GM12874 (cell line): ENCODE measurements at regions not wholly inside any gene's neighbourhood (a gene's known extent, or its start where the extent isn't known, plus 50 kb on each side); places are given as distances from the start of the nearest gene placed in this dataset.

Source experiments
- CTCF ChIP-seq: IDR thresholded peaks from 2 replicates; pipeline ENCODE4 v1.5.1; 2011; ENCODE audit warnings: low read depth, mild to moderate bottlenecking, control low read depth, low read length, moderate library complexity; ENCODE audit not compliant: insufficient read depth

DNA sequence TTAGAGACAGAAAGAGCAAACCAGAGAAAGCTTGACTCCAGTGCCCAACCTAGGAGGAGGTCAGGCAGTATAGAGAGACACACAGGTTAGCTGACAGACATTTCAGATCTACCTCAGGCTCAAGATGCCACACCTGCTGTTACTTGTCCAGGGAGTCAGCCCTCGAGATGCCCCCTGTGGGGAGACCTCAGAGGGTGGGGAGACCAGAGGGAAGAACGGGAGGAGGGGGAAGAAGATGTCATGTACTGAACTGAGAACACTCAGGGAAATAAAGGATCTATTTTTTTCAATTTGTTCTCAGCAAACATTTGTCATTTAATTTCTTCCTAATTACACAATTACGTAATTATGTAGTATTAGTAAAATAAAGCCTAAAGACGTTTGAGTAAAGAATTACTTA lies 196.3 kb upstream of the CADM1 start:
- TF ChIP-seq CTCF: no peak

DNA sequence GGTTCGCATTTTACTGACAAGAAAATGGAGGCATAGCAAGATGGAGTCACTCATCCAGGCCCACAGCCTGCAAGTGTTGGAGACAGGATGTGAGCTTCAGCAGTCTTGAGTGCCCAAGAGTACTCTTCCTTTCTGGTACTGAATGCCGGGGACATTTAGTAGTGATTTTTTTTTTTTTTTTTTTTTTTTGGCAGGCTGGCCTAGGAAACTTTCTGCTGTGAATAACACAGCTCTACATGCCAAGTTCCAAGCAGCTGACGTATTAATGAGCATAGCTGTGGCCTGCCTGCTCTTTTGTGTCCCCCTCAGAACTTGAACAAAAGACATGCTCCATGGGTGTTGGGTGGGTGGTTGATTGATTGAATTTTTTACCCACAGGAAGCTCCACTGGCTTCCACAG lies 195.5 kb upstream of the CADM1 start:
- no peak for TF ChIP-seq CTCF

DNA sequence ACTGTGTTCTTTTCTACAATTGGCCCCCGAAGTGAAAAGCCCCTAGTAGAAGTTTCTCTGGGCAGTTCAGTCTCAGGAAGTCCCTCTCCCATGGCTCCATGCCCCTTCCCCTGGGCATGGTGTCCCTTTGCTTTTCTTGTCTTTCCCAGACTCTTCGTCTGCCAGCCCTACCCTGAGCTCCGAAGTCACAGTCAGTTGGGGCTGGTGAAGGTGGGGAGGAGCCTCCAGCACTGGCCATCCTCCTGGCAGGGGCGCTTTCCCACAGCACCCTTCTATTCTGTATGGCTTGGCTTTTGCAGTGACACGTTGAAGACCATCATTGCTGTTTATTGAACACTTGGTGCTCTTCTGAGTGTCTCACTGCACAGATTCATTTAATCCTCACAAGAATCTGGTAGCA lies 195.1 kb upstream of the CADM1 start:
- no peak for TF ChIP-seq CTCF

DNA sequence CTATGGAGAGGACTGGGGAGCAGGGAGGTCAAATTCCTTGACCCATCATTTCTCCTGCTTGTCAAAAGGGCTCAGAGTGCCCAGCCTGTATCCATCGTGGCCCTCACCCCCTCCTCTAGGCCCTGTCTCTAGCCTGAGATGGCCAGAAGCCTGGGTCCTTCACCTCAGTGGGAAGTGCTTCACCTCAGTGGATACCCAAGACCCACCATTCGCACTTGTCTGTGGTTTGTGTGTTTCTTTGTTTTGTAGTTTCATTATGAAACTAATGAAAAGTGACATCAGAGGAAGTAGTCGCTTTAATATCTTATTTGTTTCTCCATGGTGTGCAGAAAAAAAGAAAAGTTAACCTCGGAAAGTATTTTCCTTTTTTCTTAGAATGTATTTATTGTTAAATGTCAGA lies 194.0 kb upstream of the CADM1 start:
- TF ChIP-seq CTCF: no peak

DNA sequence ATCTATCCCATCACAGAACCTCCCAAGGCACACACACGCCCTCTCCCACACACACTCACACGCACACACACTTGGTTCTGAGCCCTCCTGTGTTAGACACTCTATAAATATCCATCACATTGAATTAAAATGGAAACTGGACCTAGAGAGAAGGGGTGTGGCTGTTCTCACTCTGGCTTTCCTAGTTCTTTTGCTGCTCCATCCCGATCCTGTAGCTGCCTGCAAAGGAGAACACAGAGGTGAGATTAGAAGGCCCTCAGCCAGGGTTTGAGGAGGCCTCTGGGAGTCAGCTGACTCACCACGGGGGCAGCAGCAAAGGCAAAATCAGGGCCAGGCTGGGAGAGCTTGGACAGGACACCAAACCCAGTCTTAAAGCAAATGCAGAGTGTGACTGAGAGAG lies 192.3 kb upstream of the CADM1 start:
- no peak for TF ChIP-seq CTCF

DNA sequence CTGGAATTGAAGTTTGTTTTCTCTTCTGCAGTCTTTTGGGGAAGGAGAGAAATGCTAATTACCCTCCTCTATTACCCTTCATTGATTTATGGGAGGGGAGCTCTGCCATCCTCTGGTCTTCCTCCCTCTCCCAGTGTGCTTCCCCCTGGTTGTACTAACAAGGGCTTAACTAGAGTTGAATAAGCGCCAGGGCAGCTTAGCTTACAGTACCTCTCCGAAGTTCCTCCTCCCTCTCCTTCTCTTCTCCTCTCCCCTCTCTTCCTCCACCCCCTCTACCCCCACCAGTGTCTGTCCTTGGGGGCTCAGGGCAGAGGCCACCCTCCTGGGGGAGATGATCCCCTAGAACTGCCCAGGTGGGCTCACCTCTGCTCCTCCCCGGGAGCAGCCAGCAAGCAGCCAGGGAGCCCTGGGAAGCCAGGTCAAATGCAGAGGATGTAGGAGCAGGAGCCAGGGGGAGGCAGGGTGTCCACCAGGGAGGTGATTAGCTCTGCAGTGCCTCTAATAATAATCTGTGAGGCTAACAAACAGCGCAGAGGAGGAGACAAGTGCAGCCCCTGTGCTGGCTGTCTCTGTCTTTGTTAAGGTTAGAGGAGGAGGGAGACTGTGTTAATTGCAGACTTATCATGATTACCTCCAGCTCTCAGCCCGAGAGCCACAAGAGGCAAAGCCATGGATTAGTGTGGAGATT lies 191.6 kb upstream of the CADM1 start:
- no peak for TF ChIP-seq CTCF

GRCh38 chr11:115693002-115693401 lies 188.8 kb upstream of the CADM1 start:
- no peak for TF ChIP-seq CTCF
